Natural killer cell (primary cell): ENCODE measurements at regions not wholly inside any gene's neighbourhood (a gene's known extent, or its start where the extent isn't known, plus 50 kb on each side); places are given as distances from the start of the nearest gene placed in this dataset.

Source experiments
- ATAC-seq, 3 donors: fragments of 150-1000 bp in 2 of 3; fragments of 200-7000 bp in 1 of 3; cut with Tn5 transposase; 1 replicate in 1 of 3; 2 replicates in 2 of 3; pipeline ENCODE4 v1.10.0; 2021; ENCODE audit warnings: mild to moderate bottlenecking in 2 of 3, moderate library complexity in 2 of 3
- DNase-seq, 2 donors: peaks; one replicate each; pipeline versions ENCODE4 v3.0.0 to v3.0.0-alpha.2; 2013 to 2021; ENCODE audit warnings: mixed read lengths in 1 of 2
- H3K27ac ChIP-seq: one replicate; pipeline ENCODE4 v1.5.1; 2013; ENCODE audit warnings: mild to moderate bottlenecking, low read length
- H3K27me3 ChIP-seq: one replicate; pipeline ENCODE4 v1.6.1; 2013; ENCODE audit warnings: low read length; ENCODE audit not compliant: control insufficient read depth, insufficient read depth
- H3K36me3 ChIP-seq: one replicate; pipeline ENCODE4 v1.6.1; 2013; ENCODE audit warnings: low read length; ENCODE audit not compliant: control insufficient read depth, insufficient read depth
- H3K4me1 ChIP-seq: one replicate; pipeline ENCODE4 v1.6.1; 2013; ENCODE audit warnings: low read length; ENCODE audit not compliant: control insufficient read depth, insufficient read depth
- H3K4me3 ChIP-seq: one replicate; pipeline ENCODE4 v1.5.1; 2013; ENCODE audit warnings: low read length
- H3K9me3 ChIP-seq: one replicate; pipeline ENCODE4 v1.6.1; 2013; ENCODE audit warnings: low read length; ENCODE audit not compliant: control insufficient read depth, insufficient read depth
- H3K27ac Mint-ChIP-seq, 2 donors: one replicate each; pipeline ENCODE4 v1.8.0; 2022; ENCODE audit warnings: mild to moderate bottlenecking in 2 of 2, mixed read lengths in 2 of 2, moderate library complexity in 1 of 2
- H3K27me3 Mint-ChIP-seq, 2 donors: one replicate each; pipeline ENCODE4 v1.8.0; 2022; ENCODE audit warnings: low read depth in 2 of 2, mixed read lengths in 2 of 2
- H3K36me3 Mint-ChIP-seq: one replicate; pipeline ENCODE4 v1.8.0; 2022; ENCODE audit warnings: mixed read lengths
- H3K4me1 Mint-ChIP-seq, 2 donors: one replicate each; pipeline ENCODE4 v1.8.0; 2022; ENCODE audit warnings: mixed read lengths in 2 of 2
- H3K4me3 Mint-ChIP-seq: one replicate; pipeline ENCODE4 v1.8.0; 2022; ENCODE audit warnings: mild to moderate bottlenecking, moderate library complexity, mixed read lengths
- H3K9me3 Mint-ChIP-seq, 2 donors: one replicate each; pipeline ENCODE4 v1.8.0; 2022; ENCODE audit warnings: mixed read lengths in 2 of 2
- CTCF ChIP-seq: fragments of 200-600 bp; IDR thresholded peaks from one replicate; pipeline ENCODE4 v1.8.0; 2022; ENCODE audit warnings: antibody characterized with exemption
- WGBS: methylation state at CpG from one replicate; pipeline ENCODE4 v1.1.7; 2013; ENCODE audit warnings: missing lambda C conversion rate; ENCODE audit not compliant: insufficient coverage; 5-methylcytosine and 5-hydroxymethylcytosine counted together
- intact Hi-C: fragments of 100-400 bp; cut with micrococcal nuclease; formaldehyde crosslinking; loops from one replicate; pipeline ENCODE4 v1.14.2; 2022

- Mint-ChIP-seq H3K27ac (no peak overlapping the region), H3K27me3 (peaks cover 4 to 11% of the 10 kb centered on the region in 2 donors), H3K9me3 (no peaks in the 10 kb centered on the region), H3K4me3 (no peak overlapping the region), H3K4me1 (no peaks in the 10 kb centered on the region), H3K36me3 (no peaks in the 10 kb centered on the region)
- no peaks in the 10 kb centered on the region for H3K27me3 ChIP-seq
- no peak overlapping the region for H3K27ac ChIP-seq
- TF ChIP-seq CTCF, result no peak
- no peak for DNase-seq
- no peak for ATAC-seq
- no peaks in the 10 kb centered on the region for H3K4me1 ChIP-seq
- intact Hi-C loops, result no loop called here
- no peaks in the 10 kb centered on the region for H3K36me3 ChIP-seq
- H3K9me3 ChIP-seq, result no peaks in the 10 kb centered on the region
- no peak overlapping the region for H3K4me3 ChIP-seq
- 77% methylated on average over 15 of the region's 15 CpGs for WGBS
Measured at GRCh38 chr15:93359425-93360131, 270.6 kb upstream of the RGMA start.

GRCh38 chr15:93359060-93359408 is 270.0 kb upstream of the RGMA start:
- Histone ChIP-seq H3K36me3 (no peaks in the 10 kb centered on the region), H3K4me1 (no peaks in the 10 kb centered on the region), H3K4me3 (no peak overlapping the region), H3K27me3 (no peaks in the 10 kb centered on the region), H3K27ac (no peak overlapping the region), H3K9me3 (no peaks in the 10 kb centered on the region)
- intact Hi-C loops, result no loop called here
- H3K4me1 Mint-ChIP-seq, result no peaks in the 10 kb centered on the region
- ATAC-seq (no peak), DNase-seq (no peak)
- H3K27me3 Mint-ChIP-seq, result peaks cover 4 to 5% of the 10 kb centered on the region in 2 donors
- no peak overlapping the region for H3K4me3 Mint-ChIP-seq
- TF ChIP-seq CTCF, result no peak
- 92% methylated on average over 3 of the region's 6 CpGs for WGBS
- no peak overlapping the region for H3K27ac Mint-ChIP-seq
- no peaks in the 10 kb centered on the region for H3K36me3 Mint-ChIP-seq
- no peaks in the 10 kb centered on the region for H3K9me3 Mint-ChIP-seq

GRCh38 chr15:93358166-93359059 is 269.4 kb upstream of the RGMA start:
- H3K4me1 ChIP-seq, result no peaks in the 10 kb centered on the region
- no peaks in the 10 kb centered on the region for H3K27me3 ChIP-seq
- no peak for TF ChIP-seq CTCF
- DNase-seq, result no peak
- no peak overlapping the region for H3K4me3 Mint-ChIP-seq
- H3K36me3 Mint-ChIP-seq, result no peaks in the 10 kb centered on the region
- 89% methylated on average over 19 of the region's 19 CpGs for whole genome bisulfite sequencing
- H3K4me1 Mint-ChIP-seq, result no peaks in the 10 kb centered on the region
- no peak for ATAC-seq
- no peaks in the 10 kb centered on the region for H3K9me3 Mint-ChIP-seq
- peaks cover 4 to 5% of the 10 kb centered on the region in 2 donors for H3K27me3 Mint-ChIP-seq
- H3K9me3 ChIP-seq, result no peaks in the 10 kb centered on the region
- no peak overlapping the region for H3K4me3 ChIP-seq
- no peaks in the 10 kb centered on the region for H3K36me3 ChIP-seq
- no peak overlapping the region for H3K27ac Mint-ChIP-seq
- H3K27ac ChIP-seq, result no peak overlapping the region
- intact Hi-C loops, result no loop called here
